Thoracic aorta (tissue), 2 donors: ENCODE measurements at regions not wholly inside any gene's neighbourhood (a gene's known extent, or its start where the extent isn't known, plus 50 kb on each side); places are given as distances from the start of the nearest gene placed in this dataset.

Source experiments
- ATAC-seq: fragments of 150-250 bp; one replicate; pipeline ENCODE4 v1.8.0; 2017; ENCODE audit warnings: low read depth; ENCODE audit not compliant: insufficient number of reproducible peaks, low FRiP score
- DNase-seq: peaks from one replicate; pipeline ENCODE4 v3.0.0-alpha.2; 2020; ENCODE audit warnings: low spot score
- H3K27ac ChIP-seq, 2 donors: fragments of 200-600 bp; sonication (generic); 1 replicate in 1 of 2; 2 replicates in 1 of 2; pipeline ENCODE4 v1.5.1; 2016; ENCODE audit warnings: mild to moderate bottlenecking in 2 of 2, moderate library complexity in 2 of 2
- H3K27me3 ChIP-seq: fragments of 200-600 bp; sonication (generic); replicated peaks from 2 replicates; pipeline ENCODE4 v1.6.0; 2016; ENCODE audit warnings: mild to moderate bottlenecking; ENCODE audit not compliant: insufficient read depth
- H3K36me3 ChIP-seq: fragments of 200-600 bp; sonication (generic); one replicate; pipeline ENCODE4 v1.5.1; 2016
- H3K4me1 ChIP-seq, 2 donors: fragments of 200-600 bp; sonication (generic); 1 replicate in 1 of 2; 2 replicates in 1 of 2; pipeline versions ENCODE4 v1.5.1 to v1.6.0; 2016; ENCODE audit warnings: low read depth in 2 of 2, mild to moderate bottlenecking in 1 of 2; ENCODE audit not compliant: control insufficient read depth in 1 of 2
- H3K4me3 ChIP-seq: fragments of 200-600 bp; sonication (generic); 2 replicates; pipeline ENCODE4 v1.5.1; 2016; ENCODE audit warnings: mild to moderate bottlenecking
- H3K9me3 ChIP-seq: fragments of 200-600 bp; sonication (generic); 2 replicates; pipeline ENCODE4 v1.5.1; 2016
- CTCF ChIP-seq: fragments of 200-600 bp; sonication (generic); IDR thresholded peaks from one replicate; pipeline ENCODE4 v1.5.1; 2019; ENCODE audit warnings: antibody characterized with exemption

- no peak overlapping the region for H3K27ac ChIP-seq
- no peaks in the 10 kb centered on the region for H3K4me1 ChIP-seq
- H3K4me3 ChIP-seq, result no peak overlapping the region
- no peaks in the 10 kb centered on the region for H3K36me3 ChIP-seq
- H3K9me3 ChIP-seq, result no peaks in the 10 kb centered on the region
- H3K27me3 ChIP-seq, result no peaks in the 10 kb centered on the region
- TF ChIP-seq CTCF, result no peak
- DNase-seq (no peak), ATAC-seq (no peak)
These were observed 55.2 kb upstream of the CACNA1A start for GRCh38 chr19:13561461-13561860.

- Histone ChIP-seq H3K27me3 (no peaks in the 10 kb centered on the region), H3K9me3 (no peaks in the 10 kb centered on the region), H3K4me1 (no peaks in the 10 kb centered on the region), H3K4me3 (no peak overlapping the region), H3K27ac (no peak overlapping the region), H3K36me3 (no peaks in the 10 kb centered on the region)
- TF ChIP-seq CTCF, result no peak
- no peak for DNase-seq
- ATAC-seq, result no peak
These were observed 51.6 kb upstream of the CACNA1A start for GRCh38 chr19:13557756-13558398.

GRCh38 chr19:13556552-13556951 lies 50.3 kb upstream of the CACNA1A start:
- TF ChIP-seq CTCF, result no peak
- no peaks in the 10 kb centered on the region for H3K36me3 ChIP-seq
- H3K27me3 ChIP-seq, result no peaks in the 10 kb centered on the region
- ATAC-seq (no peak), DNase-seq (no peak)
- H3K4me3 ChIP-seq, result no peak overlapping the region
- no peaks in the 10 kb centered on the region for H3K4me1 ChIP-seq
- H3K27ac ChIP-seq, result no peak overlapping the region
- no peaks in the 10 kb centered on the region for H3K9me3 ChIP-seq
